Astrocyte (in vitro differentiated cells and primary cell): ENCODE measurements at regions not wholly inside any gene's neighbourhood (a gene's known extent, or its start where the extent isn't known, plus 50 kb on each side); places are given as distances from the start of the nearest gene placed in this dataset.

Source experiments
- DNase-seq: peaks from one replicate; pipeline ENCODE4 v3.0.0-alpha.2; 2010; ENCODE audit warnings: low read depth
- FAIRE-seq: peaks from 2 replicates; lab custom pipeline; 2011; peaks lifted over from hg19 to GRCh38; lab: Jason Lieb, UNC
- H2AFZ ChIP-seq: 2 replicates; pipeline ENCODE4 v1.6.0; 2012; ENCODE audit warnings: low read depth, low read length, inconsistent platforms
- H3K27ac ChIP-seq: 2 replicates; pipeline ENCODE4 v1.5.1; 2011; ENCODE audit warnings: low read depth, low read length, inconsistent platforms
- H3K27me3 ChIP-seq: 2 replicates; pipeline ENCODE4 v1.6.0; 2011; ENCODE audit warnings: low read length, inconsistent platforms; ENCODE audit not compliant: insufficient read depth
- H3K36me3 ChIP-seq: 2 replicates; pipeline ENCODE4 v1.5.1; 2011; ENCODE audit warnings: low read length, inconsistent platforms; ENCODE audit not compliant: insufficient read depth
- H3K4me1 ChIP-seq: 2 replicates; pipeline ENCODE4 v1.5.1; 2011; ENCODE audit warnings: low read length, inconsistent platforms; ENCODE audit not compliant: insufficient read depth
- H3K4me2 ChIP-seq: 2 replicates; pipeline ENCODE4 v1.6.0; 2012; ENCODE audit warnings: low read length, inconsistent platforms
- H3K4me3 ChIP-seq: 2 replicates; pipeline ENCODE4 v1.5.1; 2011; ENCODE audit warnings: low read depth, mild to moderate bottlenecking, low read length, inconsistent platforms; ENCODE audit not compliant: insufficient read depth
- H3K79me2 ChIP-seq: 2 replicates; pipeline ENCODE4 v1.6.0; 2012; ENCODE audit warnings: mild to moderate bottlenecking, low read length, inconsistent platforms; ENCODE audit not compliant: insufficient read depth
- H3K9ac ChIP-seq: 2 replicates; pipeline ENCODE4 v1.6.0; 2012; ENCODE audit warnings: mild to moderate bottlenecking, low read length, inconsistent platforms
- H3K9me3 ChIP-seq: 2 replicates; pipeline ENCODE4 v1.5.1; 2012; ENCODE audit warnings: low read depth, mild to moderate bottlenecking, low read length, inconsistent platforms; ENCODE audit not compliant: insufficient read depth
- H4K20me1 ChIP-seq: 2 replicates; pipeline ENCODE4 v1.6.0; 2012; ENCODE audit warnings: low read length, inconsistent platforms; ENCODE audit not compliant: insufficient read depth
- H3K27ac Mint-ChIP-seq: one replicate; pipeline ENCODE4 v1.8.0; 2021; ENCODE audit warnings: mild to moderate bottlenecking, mixed read lengths; ENCODE audit not compliant: unreplicated experiment
- H3K27me3 Mint-ChIP-seq: one replicate; pipeline ENCODE4 v1.8.0; 2021; ENCODE audit warnings: low read depth, mixed read lengths; ENCODE audit not compliant: unreplicated experiment
- H3K36me3 Mint-ChIP-seq: one replicate; pipeline ENCODE4 v1.8.0; 2021; ENCODE audit warnings: low read depth, mixed read lengths; ENCODE audit not compliant: unreplicated experiment
- H3K4me1 Mint-ChIP-seq: one replicate; pipeline ENCODE4 v1.8.0; 2021; ENCODE audit warnings: low read depth, mixed read lengths; ENCODE audit not compliant: unreplicated experiment
- H3K4me3 Mint-ChIP-seq: one replicate; pipeline ENCODE4 v1.8.0; 2021; ENCODE audit warnings: mild to moderate bottlenecking, moderate library complexity, mixed read lengths; ENCODE audit not compliant: unreplicated experiment
- H3K9me3 Mint-ChIP-seq: one replicate; pipeline ENCODE4 v1.8.0; 2021; ENCODE audit warnings: mild to moderate bottlenecking, mixed read lengths; ENCODE audit not compliant: unreplicated experiment
- CTCF ChIP-seq: IDR thresholded peaks from 2 replicates; pipeline ENCODE4 v1.5.1; 2011; ENCODE audit warnings: low read depth, mild to moderate bottlenecking, inconsistent platforms, low read length, moderate library complexity; ENCODE audit not compliant: insufficient read depth
- EZH2 ChIP-seq: IDR thresholded peaks from 2 replicates; pipeline ENCODE4 v1.6.1; 2012; ENCODE audit warnings: mild to moderate bottlenecking, low read length, inconsistent platforms; ENCODE audit not compliant: insufficient read depth

DNA sequence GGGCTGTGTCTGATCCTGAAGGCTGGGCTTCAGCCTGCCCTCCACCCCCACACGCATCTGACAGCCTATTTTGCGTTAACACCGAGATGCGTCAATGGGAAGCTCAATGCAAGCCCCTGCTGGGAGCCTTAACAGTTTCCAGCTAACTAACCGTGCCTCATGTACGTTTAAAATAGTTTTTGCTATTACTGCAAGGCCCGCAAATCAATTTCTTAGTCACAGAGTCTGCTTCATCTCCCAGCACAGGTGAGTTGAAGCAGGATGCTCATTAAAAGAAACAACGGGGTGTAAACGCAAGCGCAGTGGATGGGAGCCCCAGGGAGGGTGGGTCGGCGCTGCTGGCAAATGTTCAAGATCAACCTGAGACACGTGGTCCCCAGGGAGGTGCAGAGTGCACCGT, 142.8 kb upstream of the PHACTR3 start:
- Histone ChIP-seq H3K27ac (no peak overlapping the region), H3K9ac (no peak overlapping the region), H3K36me3 (no peaks in the 10 kb centered on the region), H3K4me1 (no peaks in the 10 kb centered on the region), H3K4me3 (no peak overlapping the region), H4K20me1 (no peaks in the 10 kb centered on the region), H3K79me2 (no peaks in the 10 kb centered on the region), H3K27me3 (no peaks in the 10 kb centered on the region), H3K9me3 (peaks cover 2% of the 10 kb centered on the region), H2AFZ (no peak overlapping the region), H3K4me2 (no peak overlapping the region)
- Mint-ChIP-seq H3K27me3 (peaks cover 45% of the 10 kb centered on the region), H3K4me1 (no peaks in the 10 kb centered on the region), H3K27ac (no peak overlapping the region), H3K36me3 (no peaks in the 10 kb centered on the region), H3K9me3 (peaks cover 6% of the 10 kb centered on the region), H3K4me3 (no peak overlapping the region)
- DNase-seq (no peak), FAIRE-seq (no peak)
- TF ChIP-seq EZH2 (no peak), CTCF (no peak)

DNA sequence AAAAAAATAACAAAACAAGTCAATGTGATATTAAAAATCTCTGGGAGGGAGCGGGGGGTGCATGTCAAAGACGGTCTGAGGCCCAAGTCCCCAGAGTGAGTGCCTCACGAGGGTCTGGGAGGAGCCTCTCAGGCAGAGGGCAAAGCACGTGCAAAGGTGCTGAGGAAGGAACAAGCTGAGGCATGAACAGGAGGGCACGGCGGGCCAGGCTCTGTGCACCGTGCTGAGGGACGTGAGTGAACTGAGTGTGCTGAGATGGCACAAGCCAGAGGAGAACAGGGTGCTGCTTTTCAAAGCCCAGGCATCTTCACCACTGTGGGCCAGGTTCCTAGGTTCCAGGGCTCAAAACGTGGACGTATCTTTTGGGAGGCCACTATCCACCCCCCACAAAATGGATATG, 142.1 kb upstream of the PHACTR3 start:
- H3K36me3 ChIP-seq, result no peaks in the 10 kb centered on the region
- H3K9me3 Mint-ChIP-seq, result peaks cover 6% of the 10 kb centered on the region

More for the DNA sequence above, 142.1 kb upstream of the PHACTR3 start:
- H4K20me1 ChIP-seq, result no peaks in the 10 kb centered on the region
- Mint-ChIP-seq H3K27ac (no peak overlapping the region), H3K27me3 (peaks cover 48% of the 10 kb centered on the region), H3K4me1 (no peaks in the 10 kb centered on the region), H3K36me3 (no peaks in the 10 kb centered on the region), H3K4me3 (no peak overlapping the region)
- H2AFZ ChIP-seq, result no peak overlapping the region
- DNase-seq, result no peak
- no peaks in the 10 kb centered on the region for H3K27me3 ChIP-seq
- no peak overlapping the region for H3K4me2 ChIP-seq
- H3K9ac ChIP-seq, result no peak overlapping the region
- no peaks in the 10 kb centered on the region for H3K4me1 ChIP-seq
- no peaks in the 10 kb centered on the region for H3K79me2 ChIP-seq
- TF ChIP-seq EZH2 (no peak), CTCF (no peak)
- H3K4me3 ChIP-seq, result no peak overlapping the region
- peaks cover 2% of the 10 kb centered on the region for H3K9me3 ChIP-seq
- no peak overlapping the region for H3K27ac ChIP-seq
- no peak for FAIRE-seq
